ENCODE measurements at regions not wholly inside any gene's neighbourhood (a gene's known extent, or its start where the extent isn't known, plus 50 kb on each side); places are given as distances from the start of the nearest gene placed in this dataset.

GRCh38 chr2:12434630-12435098 is 282.1 kb upstream of the TRIB2 start:
- H3K9me3 ChIP-seq (ENCODE audit: control insufficient read depth, low read length) = no peaks in the 10 kb centered on the region
- no peak overlapping the region for H3K27ac ChIP-seq (ENCODE audit: low read depth, low read length)
- H3K9me3 Mint-ChIP-seq = no peaks in the 10 kb centered on the region
- DNase-seq = peak; percentile 67
- H3K4me1 Mint-ChIP-seq = peaks cover 32% of the 10 kb centered on the region
- no peak overlapping the region for H3K4me3 ChIP-seq (ENCODE audit: low read length)
- H3K27me3 Mint-ChIP-seq (ENCODE audit: insufficient read depth) = no peaks in the 10 kb centered on the region
- H3K36me3 Mint-ChIP-seq (ENCODE audit: low read depth) = no peaks in the 10 kb centered on the region
- no peaks in the 10 kb centered on the region for H3K36me3 ChIP-seq (ENCODE audit: control insufficient read depth, insufficient read depth, low read length)
- no peak overlapping the region for H3K4me3 Mint-ChIP-seq
- H3K4me1 ChIP-seq (ENCODE audit: control insufficient read depth, insufficient read depth, low read length) = peaks cover 7% of the 10 kb centered on the region
- WGBS, 2 experiments (ENCODE audit: insufficient coverage in 1 of 2, insufficient read length in 1 of 2) = 52 to 65% methylated on average over 9 of the region's 9 CpGs
- TF ChIP-seq CTCF (conservative IDR thresholded peaks at IDR 0.05) = no peak
- H3K27me3 ChIP-seq (ENCODE audit: control insufficient read depth, insufficient read depth, low read length, poor library complexity, severe bottlenecking) = no peaks in the 10 kb centered on the region
- H3K9ac ChIP-seq (ENCODE audit: extremely low read depth, low read length, poor library complexity, severe bottlenecking) = no peak overlapping the region
- peak overlapping the region; percentile 28 for H3K27ac Mint-ChIP-seq

GRCh38 chr2:12435430-12436222 is 281.1 kb upstream of the TRIB2 start:
- Mint-ChIP-seq H3K27ac (no peak overlapping the region), H3K4me1 (peaks cover 27% of the 10 kb centered on the region), H3K27me3 (ENCODE audit: insufficient read depth) (no peaks in the 10 kb centered on the region), H3K36me3 (ENCODE audit: low read depth) (no peaks in the 10 kb centered on the region), H3K9me3 (no peaks in the 10 kb centered on the region), H3K4me3 (no peak overlapping the region)
- Histone ChIP-seq H3K27me3 (ENCODE audit: control insufficient read depth, insufficient read depth, low read length, poor library complexity, severe bottlenecking) (no peaks in the 10 kb centered on the region), H3K27ac (ENCODE audit: low read depth, low read length) (no peak overlapping the region), H3K4me1 (ENCODE audit: control insufficient read depth, insufficient read depth, low read length) (peaks cover 7% of the 10 kb centered on the region), H3K9me3 (ENCODE audit: control insufficient read depth, low read length) (no peaks in the 10 kb centered on the region), H3K36me3 (ENCODE audit: control insufficient read depth, insufficient read depth, low read length) (no peaks in the 10 kb centered on the region), H3K4me3 (ENCODE audit: low read length) (no peak overlapping the region), H3K9ac (ENCODE audit: extremely low read depth, low read length, poor library complexity, severe bottlenecking) (no peak overlapping the region)
- peak; percentile 23 for TF ChIP-seq CTCF (conservative IDR thresholded peaks at IDR 0.05)
- WGBS, 2 experiments (ENCODE audit: insufficient coverage in 1 of 2, insufficient read length in 1 of 2) = 90 to 95% methylated on average over 4 to 9 of the region's 9 CpGs
- no peak for DNase-seq

- Histone ChIP-seq H3K4me1 (ENCODE audit: control insufficient read depth, insufficient read depth, low read length) (peaks cover 7% of the 10 kb centered on the region), H3K4me3 (ENCODE audit: low read length) (no peak overlapping the region), H3K9me3 (ENCODE audit: control insufficient read depth, low read length) (no peaks in the 10 kb centered on the region), H3K36me3 (ENCODE audit: control insufficient read depth, insufficient read depth, low read length) (no peaks in the 10 kb centered on the region), H3K27me3 (ENCODE audit: control insufficient read depth, insufficient read depth, low read length, poor library complexity, severe bottlenecking) (no peaks in the 10 kb centered on the region), H3K27ac (ENCODE audit: low read depth, low read length) (no peak overlapping the region), H3K9ac (ENCODE audit: extremely low read depth, low read length, poor library complexity, severe bottlenecking) (no peak overlapping the region)
- WGBS, 2 experiments (ENCODE audit: insufficient coverage in 1 of 2, insufficient read length in 1 of 2) = 73 to 83% methylated on average over 1 to 4 of the region's 6 CpGs
- Mint-ChIP-seq H3K4me1 (peaks cover 27% of the 10 kb centered on the region), H3K4me3 (no peak overlapping the region), H3K36me3 (ENCODE audit: low read depth) (no peaks in the 10 kb centered on the region), H3K27me3 (ENCODE audit: insufficient read depth) (no peaks in the 10 kb centered on the region), H3K27ac (no peak overlapping the region), H3K9me3 (no peaks in the 10 kb centered on the region)
- no peak for DNase-seq
- TF ChIP-seq CTCF (conservative IDR thresholded peaks at IDR 0.05) = no peak
Observed at GRCh38 chr2:12436483-12436882, 280.3 kb upstream of the TRIB2 start.

Measured in endodermal cell (in vitro differentiated cells).